ENCODE measurements at regions not wholly inside any gene's neighbourhood (a gene's known extent, or its start where the extent isn't known, plus 50 kb on each side); places are given as distances from the start of the nearest gene placed in this dataset.

DNA sequence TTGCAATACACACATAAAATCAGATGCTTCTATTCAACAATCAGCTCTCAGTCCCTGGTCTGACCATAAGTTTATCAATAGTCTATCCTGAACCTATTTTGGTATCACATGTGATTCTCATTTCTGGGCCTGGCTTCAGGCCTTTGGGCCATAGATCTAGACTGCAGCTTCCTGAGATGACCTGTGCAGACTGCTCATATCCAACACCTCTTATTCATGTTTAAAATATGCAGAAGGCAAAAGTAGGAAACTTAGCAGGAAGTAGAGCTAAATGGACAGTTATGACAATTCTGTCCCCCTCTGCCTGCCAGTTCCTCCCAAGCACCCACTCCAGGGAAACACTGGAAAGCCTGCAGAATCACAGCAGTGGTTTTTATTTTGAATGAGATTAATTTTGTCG is 53.3 kb downstream of the C7orf25 start:
- no peak for DNase-seq

DNA sequence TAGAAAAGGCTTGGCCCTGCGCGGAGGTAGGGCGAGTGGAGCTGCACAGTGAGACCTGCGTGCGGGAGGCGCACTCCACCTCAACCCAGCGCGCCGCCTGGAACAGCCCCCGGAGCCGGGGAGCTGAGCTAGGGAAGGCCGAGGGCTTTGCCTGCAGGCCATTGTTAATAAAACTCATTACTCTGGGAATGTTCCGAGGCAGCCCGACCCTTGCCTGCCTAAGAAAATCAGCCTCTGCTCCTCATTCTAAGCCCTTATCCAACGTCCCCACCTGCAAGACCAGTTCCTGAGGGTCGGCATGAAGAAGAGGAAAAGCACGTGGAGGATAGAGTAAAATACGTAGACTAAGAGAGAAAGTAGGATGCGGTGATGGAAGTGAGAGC is 55.3 kb downstream of the C7orf25 start:
- DNase-seq, result peak in 2 of 3 experiments; percentile 61 to 74

DNA sequence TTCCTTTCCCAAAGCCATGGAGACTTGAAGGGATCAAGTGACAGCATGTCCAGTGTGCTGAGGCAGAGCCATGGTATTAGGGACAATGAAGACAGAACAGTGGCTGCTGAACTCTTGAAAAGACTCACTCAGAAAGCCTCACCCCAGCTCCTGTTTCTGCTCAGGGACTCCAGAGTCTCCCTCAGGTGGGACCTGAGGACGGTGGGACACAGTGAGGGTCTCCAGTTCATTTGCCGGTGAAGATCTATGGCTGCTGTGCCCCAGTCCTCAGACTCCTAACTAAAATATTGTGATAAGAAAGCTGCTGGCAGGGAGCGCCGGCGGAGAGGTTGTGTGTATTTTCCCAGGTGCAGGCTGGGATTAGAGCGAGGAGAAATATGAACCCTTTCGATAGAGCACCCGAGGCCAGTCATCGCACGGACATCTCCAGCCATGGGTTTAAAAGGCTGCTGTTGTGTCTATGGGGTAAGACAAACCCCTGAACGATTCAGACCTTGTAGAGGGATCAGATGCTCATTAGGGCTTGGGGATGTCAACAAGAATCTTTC is 57.2 kb downstream of the C7orf25 start:
- DNase-seq, result peak in 1 of 3 experiments; percentile 39

DNA sequence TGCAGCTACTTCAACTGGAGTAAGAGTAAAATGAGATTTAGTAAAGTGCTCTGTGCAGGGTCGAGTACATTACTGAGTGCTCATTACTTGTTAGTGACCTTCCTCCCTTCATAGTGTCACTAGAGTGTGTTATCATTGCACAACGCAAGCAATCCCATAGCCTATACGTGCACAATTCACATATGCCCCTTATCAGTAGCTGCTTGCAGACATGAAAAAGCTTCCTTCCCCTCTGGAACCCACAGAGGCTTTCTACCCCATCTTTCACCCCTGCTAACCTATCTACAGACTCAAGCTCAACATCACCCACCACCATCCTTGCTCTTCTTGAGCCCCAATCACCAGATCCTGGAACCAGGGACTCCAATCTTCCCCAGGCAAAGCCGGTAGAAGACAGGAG is 59.3 kb downstream of the C7orf25 start:
- no peak for DNase-seq

DNA sequence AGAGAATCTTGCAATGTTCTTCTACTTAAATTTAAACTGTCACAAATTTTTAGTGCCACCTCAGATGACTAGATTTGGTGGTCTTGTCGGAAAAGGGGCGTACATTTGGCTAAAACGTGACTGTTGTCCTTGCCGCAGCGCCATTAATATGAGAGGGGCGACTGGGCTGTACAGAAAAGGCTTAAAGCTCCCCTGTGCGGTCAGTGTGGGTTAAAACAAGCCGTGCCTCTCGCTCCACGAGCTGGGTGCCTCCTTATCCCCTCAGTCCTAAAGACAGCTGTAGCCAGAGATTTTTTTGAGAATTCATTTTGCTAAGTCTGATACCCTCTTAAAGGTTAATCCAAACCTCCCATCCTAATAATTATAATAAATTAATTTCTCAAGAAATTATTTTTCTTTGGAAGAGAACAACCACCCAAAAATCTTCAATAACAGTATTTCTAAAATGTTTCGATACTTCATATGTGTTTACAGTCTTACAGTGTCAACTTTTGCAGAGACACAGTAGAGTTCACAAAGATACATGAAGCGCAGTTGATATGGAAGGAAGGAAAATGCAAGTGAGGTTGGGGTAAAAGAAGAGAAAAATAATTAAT is 68.6 kb downstream of the C7orf25 start:
- DNase-seq, result peak; percentile 14 to 74 (median 40)

DNA sequence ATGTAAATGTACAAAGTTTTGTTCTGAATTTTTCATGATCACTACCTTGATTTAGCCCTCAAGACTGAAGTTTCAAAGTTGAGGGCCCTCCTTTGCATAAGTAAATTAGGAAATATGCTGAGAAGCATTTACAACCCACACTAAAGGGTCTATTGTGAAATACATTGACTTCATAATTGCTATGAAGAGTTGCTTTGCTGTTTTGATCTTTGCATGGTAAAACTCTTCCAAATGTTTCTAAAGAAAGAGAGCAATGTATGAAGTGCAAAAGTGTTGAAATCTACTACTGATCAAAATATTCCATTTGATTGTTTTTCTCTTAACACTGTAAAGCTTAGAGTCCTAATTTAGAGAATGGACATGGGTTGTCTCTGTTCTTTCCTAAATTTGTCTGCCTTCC is 77.2 kb downstream of the C7orf25 start:
- no peak for DNase-seq

DNA sequence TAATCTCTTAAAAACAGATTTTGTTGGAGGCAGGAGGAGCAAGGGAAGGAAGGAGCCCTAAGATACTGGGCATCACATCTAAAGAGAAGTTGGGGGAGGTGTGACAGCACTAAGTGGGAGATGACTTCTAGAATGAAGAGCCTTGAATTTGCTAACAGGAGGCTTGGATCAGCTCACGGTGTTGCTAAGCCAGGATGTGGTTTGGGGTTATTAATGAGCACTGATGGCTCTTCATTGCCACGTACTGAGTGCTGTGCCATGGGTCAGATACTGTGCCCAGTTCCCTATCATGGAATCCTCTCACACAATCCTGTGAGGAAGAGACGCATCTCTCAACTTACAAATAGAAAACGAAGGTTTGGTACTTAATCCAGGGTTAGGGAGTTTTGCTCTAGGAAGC is 78.5 kb downstream of the C7orf25 start:
- DNase-seq, result no peak

DNA sequence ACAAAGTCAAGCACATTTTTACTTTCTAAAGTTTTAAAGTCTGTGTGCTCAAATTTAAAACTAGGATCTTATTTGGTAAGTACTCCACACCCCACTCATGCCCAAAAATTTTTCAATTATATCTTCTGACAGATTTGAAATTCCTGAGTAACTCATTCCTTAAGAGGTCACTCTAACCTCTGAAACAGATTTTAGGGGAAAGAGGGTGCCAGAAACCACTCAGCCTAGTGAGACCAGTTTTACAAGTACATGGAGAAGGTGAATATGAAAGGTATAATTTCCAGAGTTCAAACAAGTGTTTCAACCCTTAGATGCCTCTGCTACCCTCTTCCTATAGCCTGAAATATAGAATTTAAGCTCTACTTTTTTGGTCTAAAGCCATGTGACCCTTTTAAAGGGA is 79.2 kb downstream of the C7orf25 start:
- DNase-seq, result no peak

DNA sequence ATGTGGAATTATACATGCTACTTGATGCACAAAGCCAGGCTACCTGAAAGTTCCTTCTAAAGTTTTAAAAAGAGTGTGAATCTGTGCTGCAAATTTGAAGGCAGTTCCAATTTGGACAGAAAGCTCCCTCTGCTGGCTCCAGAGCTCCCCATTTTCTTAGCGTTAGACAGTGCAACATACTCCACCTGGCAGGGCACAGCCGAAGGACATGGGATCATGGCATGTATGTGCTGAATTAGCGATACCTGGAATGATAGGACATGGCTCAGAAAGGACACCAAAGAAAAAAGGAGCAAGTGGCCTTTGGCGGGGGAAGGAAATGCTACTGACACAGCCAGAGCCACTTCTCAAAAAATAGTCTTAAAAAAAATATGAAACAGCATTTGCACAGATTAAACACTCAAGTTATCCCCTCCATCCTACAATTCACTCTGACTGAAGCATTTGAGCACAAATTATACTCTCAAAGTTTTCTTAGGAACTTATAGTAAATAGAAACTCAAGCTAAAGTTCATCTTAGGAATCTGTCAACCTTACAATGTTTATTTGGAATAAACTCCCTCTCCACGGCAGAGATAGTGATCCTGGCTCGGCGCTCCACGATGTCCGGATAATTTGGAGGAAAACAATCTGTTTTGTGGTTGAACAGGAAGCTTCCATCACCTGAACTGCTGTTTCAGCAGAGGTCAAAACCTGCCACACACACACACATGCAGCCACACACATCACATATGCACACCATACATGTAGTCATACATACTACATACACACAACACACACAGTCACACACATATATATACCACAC is 80.0 kb downstream of the C7orf25 start:
- DNase-seq, result peak in 1 of 3 experiments; percentile 20

DNA sequence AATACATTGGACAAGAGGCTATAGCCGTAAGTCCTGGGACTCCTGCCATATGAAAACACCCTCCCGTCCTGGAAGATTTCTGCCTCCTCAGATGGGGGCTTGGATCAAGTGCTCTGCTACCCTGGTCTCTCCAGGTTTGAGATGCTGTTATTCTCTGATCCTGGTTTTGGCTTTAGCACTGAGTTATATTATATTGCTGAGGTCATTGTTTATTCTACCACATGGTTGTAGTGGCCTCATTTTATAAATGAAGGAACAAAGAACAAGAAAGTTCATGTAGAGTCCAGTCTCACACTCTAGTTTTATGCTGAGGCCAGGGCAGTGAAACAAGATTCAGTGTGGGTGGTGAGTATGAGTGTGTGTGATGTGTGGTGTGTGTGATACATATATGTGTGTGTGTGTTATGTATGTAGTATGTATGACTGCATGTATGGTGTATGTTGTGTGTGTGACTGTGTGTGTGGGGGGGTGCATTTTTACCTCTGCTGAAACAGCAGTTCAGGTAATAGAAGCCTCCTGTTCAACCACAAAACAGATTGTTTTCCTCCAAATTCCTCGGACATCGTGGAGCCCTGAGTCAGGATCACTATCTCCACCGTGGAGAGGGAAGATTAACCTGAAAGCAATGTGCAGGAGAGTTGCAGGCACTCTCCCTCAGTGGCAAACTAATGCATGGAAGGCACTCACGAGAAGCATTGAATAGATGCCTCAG is 80.7 kb downstream of the C7orf25 start:
- no peak for DNase-seq

DNA sequence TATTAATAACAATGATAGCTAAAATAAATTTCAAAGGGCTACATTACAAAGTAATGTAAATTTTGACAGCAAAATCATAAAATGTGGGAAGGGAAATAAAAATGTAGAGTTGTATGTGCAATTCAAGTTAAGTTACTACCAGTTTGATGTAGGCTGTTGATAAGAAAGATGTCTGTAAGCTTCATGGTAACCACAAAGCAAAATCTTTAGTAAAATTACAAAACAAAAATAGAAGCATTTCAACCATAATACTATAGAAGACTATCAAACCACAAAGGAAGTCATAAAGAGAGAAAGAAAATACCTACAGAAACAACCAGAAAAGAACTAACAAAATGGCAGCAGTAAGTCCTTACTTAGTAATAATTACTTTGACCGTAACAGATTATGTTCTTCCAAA is 99.1 kb downstream of the C7orf25 start:
- no peak for DNase-seq

DNA sequence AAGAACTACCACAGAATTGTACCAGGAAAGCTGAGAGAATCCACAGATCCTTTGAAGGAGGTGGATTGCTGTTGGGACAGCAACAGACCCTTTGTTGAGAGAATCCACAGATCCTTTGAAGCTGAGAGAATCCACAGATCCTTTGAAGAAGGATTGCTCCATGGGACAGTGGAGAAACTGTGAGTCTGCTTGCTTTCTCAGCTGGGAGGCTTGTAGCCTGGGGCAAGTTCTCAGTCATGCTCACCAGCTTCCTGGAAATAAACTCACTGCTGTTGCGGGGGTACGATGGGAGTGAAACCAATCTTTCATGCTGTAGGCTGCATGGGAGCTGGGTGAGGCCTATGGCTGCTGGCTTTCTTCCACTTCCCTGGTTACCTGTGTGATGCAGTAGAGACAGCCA is 106.3 kb downstream of the C7orf25 start:
- no peak for DNase-seq

DNA sequence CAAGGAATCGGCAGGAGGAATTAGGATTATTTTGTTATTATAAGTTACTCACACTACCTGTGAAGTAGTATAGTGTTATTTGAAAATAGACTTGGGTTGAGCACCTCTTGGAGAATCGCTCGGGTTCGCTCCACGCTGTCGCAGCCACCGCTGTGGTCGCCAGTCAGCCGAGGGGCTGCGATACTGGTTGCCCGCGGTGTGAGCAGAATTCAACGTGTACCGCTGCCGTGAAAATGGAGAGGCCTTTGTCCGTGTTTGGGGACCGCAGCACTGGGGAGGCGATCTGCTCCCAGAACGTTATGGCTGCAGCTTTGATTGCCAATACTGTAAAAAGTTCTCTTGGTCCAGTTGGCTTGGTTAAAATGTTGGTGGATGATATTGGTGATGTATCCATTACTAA is 117.2 kb downstream of the C7orf25 start:
- DNase-seq, result no peak

DNA sequence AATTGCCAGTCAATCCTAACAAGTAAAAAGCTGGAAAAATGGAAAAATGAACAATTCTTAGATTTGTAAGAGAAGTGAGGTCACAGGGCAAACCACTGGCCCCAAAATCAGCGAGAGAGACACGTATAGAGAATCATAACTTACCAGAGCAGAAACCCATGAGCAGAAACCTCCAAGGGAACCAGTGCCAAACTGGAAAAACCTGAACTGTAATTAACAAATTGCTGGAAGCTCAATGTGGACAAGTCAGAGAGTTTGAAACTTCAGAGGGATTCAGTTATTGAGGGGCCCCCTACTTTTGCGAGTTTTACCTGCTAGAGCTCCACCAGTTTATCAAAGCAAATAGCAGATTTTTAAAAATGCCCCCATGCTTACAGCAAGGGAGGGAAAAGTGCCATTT is 119.0 kb downstream of the C7orf25 start:
- no peak for DNase-seq

DNA sequence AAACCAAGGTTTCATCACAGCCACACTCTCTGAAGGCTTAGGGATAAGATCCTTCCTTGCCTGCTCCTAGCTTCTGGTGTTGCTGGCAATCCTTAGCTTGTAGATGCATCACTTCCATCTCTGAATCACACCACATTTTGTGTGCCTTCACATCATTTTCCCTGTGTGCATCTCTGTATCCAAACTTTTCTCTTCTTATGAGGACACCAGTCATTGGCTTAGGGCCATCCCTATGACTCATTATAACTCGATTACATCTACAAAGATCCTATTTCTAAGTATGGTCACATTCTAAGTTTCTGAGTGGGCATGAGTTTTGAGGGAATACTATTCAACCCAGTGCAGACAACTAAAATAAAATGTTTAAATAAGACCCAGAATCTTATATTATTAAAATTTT is 121.7 kb downstream of the C7orf25 start:
- DNase-seq, result no peak

DNA sequence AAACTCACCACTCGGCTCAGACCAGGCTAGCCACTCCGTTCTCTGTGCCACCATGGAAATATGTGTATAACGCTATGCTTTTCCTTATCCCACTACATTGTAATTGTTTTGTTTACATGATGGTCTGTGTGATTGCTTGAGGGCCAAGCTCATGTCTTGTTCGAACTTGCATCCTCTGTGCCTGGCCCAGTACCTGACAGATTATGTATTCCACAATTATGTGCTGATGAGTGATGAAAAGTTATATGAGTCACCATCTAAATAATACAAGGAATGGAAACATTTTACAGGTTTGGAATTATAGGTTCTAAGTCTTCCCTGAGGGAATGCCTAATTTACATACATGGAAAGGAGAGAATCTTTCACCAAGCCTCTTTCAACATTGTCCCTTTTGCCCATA is 137.4 kb downstream of the C7orf25 start:
- no peak for DNase-seq

DNA sequence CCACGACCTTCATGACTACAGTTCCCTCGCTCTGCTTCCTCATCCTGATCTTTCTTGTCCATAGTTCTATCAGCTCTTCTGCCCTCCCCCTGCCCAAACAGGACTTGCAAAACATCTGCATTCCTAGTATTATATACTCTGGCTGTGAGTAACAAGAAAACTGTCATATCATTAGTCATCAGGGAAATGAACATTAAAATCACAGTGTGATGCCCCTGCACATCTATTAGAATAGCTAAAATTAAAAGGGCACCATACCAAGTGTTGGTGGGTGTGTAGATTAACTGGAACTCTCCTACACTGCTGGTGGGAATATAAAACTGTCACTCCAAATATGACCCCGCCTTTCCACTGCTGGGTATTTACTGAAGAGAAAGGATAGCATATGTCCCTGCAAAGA is 141.8 kb downstream of the C7orf25 start:
- no peak for DNase-seq

DNA sequence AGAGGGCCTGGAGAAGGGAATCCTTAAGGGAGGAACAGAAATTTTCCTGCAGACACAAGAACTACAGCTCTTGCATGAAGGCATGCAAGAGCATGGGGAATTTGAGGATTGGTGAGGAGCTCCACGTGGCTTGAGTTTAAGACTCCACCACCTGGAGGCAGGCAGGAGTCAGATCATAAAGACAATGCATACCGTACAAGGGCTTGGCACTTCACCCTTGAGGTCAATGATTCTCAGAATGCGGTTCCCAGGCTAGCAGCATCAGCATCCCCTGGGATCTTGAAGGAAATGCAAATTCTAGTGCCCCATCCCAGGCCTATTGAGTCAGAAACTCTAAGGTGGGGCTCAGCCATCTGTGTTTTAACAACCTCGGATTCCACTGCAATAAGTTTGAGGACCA is 143.8 kb downstream of the C7orf25 start:
- no peak for DNase-seq

DNA sequence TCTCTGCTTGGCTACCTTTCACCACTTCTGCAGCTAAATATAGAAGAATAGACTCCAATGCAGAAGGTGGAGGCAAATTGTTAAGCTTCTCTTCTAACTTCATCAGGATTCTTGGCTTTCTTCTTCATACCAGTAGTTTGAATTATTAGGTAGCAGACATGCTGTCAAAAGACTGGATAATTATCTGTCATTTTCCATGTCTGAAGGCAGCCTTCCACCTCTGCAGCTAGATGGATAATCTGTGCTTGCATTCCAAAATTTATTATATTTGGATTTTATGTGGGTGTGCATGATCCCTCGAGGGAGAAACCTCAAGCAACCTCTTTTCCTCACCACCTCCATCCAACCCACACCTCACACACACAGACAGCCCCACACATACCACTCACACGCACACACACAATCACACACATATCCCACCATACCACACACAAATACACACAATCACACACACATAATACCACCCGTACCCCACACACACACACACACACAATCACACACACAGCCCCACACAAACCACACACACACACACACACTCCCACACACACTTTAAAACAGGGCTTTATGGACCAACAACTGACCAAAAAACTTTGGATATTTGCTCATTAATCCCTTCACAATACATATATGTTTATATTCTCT is 145.0 kb downstream of the C7orf25 start:
- no peak for DNase-seq

DNA sequence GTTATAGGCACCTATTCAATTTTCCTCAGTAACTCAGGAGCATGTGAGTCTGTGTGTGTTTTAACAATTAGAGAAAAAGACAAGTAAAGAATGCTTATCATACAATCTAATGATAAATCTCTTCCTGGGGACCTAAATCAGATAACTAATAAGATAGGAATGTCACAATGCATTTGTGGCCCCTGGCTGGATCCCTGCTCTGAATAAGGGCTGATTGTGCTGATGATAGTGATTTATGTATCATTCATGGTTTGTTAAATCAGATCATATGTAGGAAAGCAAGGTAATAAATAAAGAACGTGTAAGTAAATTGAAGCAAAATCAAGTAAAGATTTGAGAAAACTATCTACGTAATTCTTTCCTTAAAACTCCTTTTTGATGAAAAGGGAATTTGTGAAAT is 145.9 kb downstream of the C7orf25 start:
- DNase-seq, result no peak

DNA sequence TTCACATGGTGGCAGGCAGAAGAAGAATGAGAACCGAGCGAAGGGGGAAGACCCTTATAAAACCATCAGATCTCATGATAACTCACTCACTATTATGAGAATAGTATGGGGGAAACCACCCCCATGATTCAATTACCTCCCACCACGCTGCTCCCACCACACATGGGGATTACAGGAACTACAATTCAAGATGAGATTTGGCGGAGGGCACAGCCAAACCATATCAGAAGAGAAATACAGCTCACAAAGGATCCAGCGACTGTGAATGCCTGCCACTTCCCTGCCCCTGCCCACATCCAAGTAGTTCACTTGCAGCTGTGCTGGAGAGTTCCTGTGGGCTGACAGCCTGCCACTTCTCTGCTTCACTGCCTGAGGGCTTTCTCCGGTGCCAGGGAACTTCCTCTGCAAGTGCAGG is 148.7 kb downstream of the C7orf25 start:
- DNase-seq, result no peak

DNA sequence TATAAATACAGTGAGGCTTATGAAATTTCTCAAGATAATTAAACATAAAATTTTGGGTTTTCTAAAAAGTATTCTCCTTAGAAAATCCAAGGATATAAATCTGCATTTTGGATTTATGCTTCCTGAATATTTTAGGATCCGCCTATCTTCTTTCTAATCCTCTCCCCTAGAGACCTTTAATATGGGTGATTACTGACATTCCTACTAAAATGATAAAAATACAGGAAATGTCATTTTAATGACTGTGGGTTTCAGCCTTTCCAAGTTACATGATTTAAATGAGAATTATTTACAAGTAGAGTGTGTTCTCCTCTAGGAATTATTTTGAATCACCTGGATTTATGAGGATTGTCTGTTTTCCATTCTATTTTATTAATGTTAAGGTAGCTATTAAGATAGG is 150.4 kb downstream of the C7orf25 start:
- no peak for DNase-seq

DNA sequence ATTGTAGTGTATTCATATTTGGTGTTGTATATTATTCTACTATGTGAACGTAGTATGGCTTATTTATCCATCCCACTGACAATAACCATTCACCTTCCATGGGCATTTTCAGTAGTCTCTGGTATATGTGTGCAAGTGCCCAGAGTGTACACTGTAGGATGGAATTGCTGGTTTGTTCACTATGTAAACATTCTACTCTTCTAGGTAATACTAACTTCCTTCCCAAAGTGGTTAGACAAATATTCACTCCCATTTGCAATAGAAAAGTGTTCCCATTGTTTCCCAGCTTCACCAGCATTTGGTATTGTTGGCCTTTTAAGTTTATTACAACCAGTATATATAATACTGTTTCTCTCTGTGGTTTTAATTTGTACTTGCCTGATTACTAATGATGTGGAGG is 153.7 kb downstream of the C7orf25 start:
- DNase-seq, result no peak

All from NCI-H1417 (cell line).